Caco-2 (cell line): ENCODE measurements at regions not wholly inside any gene's neighbourhood (a gene's known extent, or its start where the extent isn't known, plus 50 kb on each side); places are given as distances from the start of the nearest gene placed in this dataset.

Experiments used
- BruUV-seq: library from RNA; stranded (reverse); fragments of 400-500 nt; replicated peaks from 2 replicates; lab custom pipeline; 2021; lab: Mats Ljungman, UMichigan
- CTCF ChIA-PET: fragments of 300-600 bp; sonication (Branson Sonifier 250); formaldehyde crosslinking; loops from one replicate; lab custom pipeline; 2022; ENCODE audit warnings: antibody characterized with exemption; lab: Charles Lee
- POLR2A ChIA-PET: fragments of 300-600 bp; sonication (Branson Sonifier 250); formaldehyde crosslinking; loops from one replicate; lab custom pipeline; 2022; ENCODE audit warnings: antibody characterized with exemption; lab: Charles Lee
- DNase-seq, 2 experiments: peaks; one replicate each; pipeline versions ENCODE4 v3.0.0 to v3.0.0-alpha.2; 2020 to 2022
- H3K27me3 ChIP-seq: replicated peaks from 2 replicates; pipeline ENCODE4 v1.6.0; 2011; ENCODE audit warnings: low read length; ENCODE audit not compliant: control insufficient read depth, insufficient read depth
- H3K36me3 ChIP-seq: 2 replicates; pipeline ENCODE4 v1.5.1; 2011; ENCODE audit warnings: low read length; ENCODE audit not compliant: control insufficient read depth, insufficient read depth
- H3K4me1 ChIP-seq: fragments of 250-450 bp; sonication (Bioruptor Pico); 2 replicates; pipeline ENCODE4 v1.5.1; 2020; ENCODE audit warnings: mild to moderate bottlenecking
- H3K4me3 ChIP-seq: 2 replicates; pipeline ENCODE4 v1.5.1; 2011; ENCODE audit warnings: low read depth, mild to moderate bottlenecking, control low read depth, low read length
- H3K9me3 ChIP-seq: fragments of 250-450 bp; sonication (Bioruptor Pico); 2 replicates; pipeline ENCODE4 v1.5.1; 2020; ENCODE audit warnings: mild to moderate bottlenecking, moderate library complexity
- H3K27ac Mint-ChIP-seq: one replicate; pipeline ENCODE4 v1.8.0; 2022; ENCODE audit warnings: mixed read lengths; ENCODE audit not compliant: unreplicated experiment
- H3K27me3 Mint-ChIP-seq: one replicate; pipeline ENCODE4 v1.8.0; 2022; ENCODE audit warnings: mixed read lengths; ENCODE audit not compliant: insufficient read depth, unreplicated experiment
- H3K36me3 Mint-ChIP-seq: one replicate; pipeline ENCODE4 v1.8.0; 2022; ENCODE audit warnings: mild to moderate bottlenecking, mixed read lengths; ENCODE audit not compliant: insufficient read depth, unreplicated experiment
- H3K4me1 Mint-ChIP-seq: one replicate; pipeline ENCODE4 v1.8.0; 2022; ENCODE audit warnings: low read depth, mixed read lengths; ENCODE audit not compliant: unreplicated experiment
- H3K4me3 Mint-ChIP-seq: one replicate; pipeline ENCODE4 v1.8.0; 2022; ENCODE audit warnings: mild to moderate bottlenecking, moderate library complexity, mixed read lengths; ENCODE audit not compliant: unreplicated experiment
- H3K9me3 Mint-ChIP-seq: one replicate; pipeline ENCODE4 v1.8.0; 2022; ENCODE audit warnings: mixed read lengths; ENCODE audit not compliant: unreplicated experiment
- intact Hi-C: fragments of 100-400 bp; cut with micrococcal nuclease; formaldehyde crosslinking; loops from one replicate; pipeline ENCODE4 v1.10.0; 2022; ENCODE audit not compliant: unreplicated experiment
- TF ChIP-seq, protein P1 (sequence below), 2 experiments: fragments of 200-600 bp in 1 of 2; IDR thresholded peaks; 1 replicate in 1 of 2; 2 replicates in 1 of 2; pipeline versions ENCODE4 v1.5.1 to v1.8.0; 2011 to 2022; ENCODE audit warnings: antibody characterized with exemption in 1 of 2, control low read depth in 1 of 2, inconsistent platforms in 1 of 2, low read depth in 1 of 2, low read length in 1 of 2, mild to moderate bottlenecking in 1 of 2, moderate library complexity in 1 of 2; ENCODE audit not compliant: insufficient read depth in 1 of 2, severe bottlenecking in 1 of 2, unreplicated experiment in 1 of 2

DNA sequence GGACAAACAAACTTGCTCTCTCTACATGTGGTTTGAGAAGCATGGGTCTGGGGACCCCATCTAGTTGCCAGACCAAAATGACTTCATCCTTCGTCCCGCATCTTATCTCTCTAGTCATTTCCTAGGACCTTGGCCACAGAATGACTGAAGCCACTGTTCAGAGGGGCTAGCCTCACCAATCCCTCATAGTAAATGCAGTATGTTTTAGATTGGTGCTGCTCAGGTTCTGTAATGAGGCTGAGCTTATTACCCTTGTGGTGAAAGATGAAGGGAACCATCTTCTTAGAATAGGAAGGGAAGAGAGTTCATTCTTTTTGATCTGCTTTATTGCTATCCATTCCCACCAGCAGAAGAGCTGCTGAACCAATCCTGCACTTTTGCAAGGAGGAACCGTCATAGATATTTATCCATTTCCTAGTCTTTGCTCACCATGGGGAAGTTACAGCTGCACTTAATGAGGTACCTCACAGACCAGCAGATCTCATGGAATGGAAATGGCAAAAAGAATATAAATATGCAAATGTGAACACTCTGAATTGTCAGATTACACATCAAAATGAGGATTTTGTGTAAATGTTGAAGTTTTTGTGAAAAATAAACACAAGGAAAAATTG lies 436.7 kb downstream of the LPIN1 start:
- DNase-seq, result no peak
- Histone ChIP-seq H3K36me3 (no peaks in the 10 kb centered on the region), H3K4me3 (no peak overlapping the region), H3K4me1 (no peaks in the 10 kb centered on the region), H3K27me3 (no peaks in the 10 kb centered on the region; the same call in 1 of the 2 replicates), H3K9me3 (no peaks in the 10 kb centered on the region)
- ChIA-PET POLR2A (interaction anchor here (0.6 kb wide), 1 partner anchor 319 kb away, joined by 4 read pairs; no protein-coding TSS in a partner anchor), CTCF (no interaction called here)
- BruUV-seq, result no TSS peak
- intact Hi-C loops, result no loop called here
- TF ChIP-seq, protein P1, sequence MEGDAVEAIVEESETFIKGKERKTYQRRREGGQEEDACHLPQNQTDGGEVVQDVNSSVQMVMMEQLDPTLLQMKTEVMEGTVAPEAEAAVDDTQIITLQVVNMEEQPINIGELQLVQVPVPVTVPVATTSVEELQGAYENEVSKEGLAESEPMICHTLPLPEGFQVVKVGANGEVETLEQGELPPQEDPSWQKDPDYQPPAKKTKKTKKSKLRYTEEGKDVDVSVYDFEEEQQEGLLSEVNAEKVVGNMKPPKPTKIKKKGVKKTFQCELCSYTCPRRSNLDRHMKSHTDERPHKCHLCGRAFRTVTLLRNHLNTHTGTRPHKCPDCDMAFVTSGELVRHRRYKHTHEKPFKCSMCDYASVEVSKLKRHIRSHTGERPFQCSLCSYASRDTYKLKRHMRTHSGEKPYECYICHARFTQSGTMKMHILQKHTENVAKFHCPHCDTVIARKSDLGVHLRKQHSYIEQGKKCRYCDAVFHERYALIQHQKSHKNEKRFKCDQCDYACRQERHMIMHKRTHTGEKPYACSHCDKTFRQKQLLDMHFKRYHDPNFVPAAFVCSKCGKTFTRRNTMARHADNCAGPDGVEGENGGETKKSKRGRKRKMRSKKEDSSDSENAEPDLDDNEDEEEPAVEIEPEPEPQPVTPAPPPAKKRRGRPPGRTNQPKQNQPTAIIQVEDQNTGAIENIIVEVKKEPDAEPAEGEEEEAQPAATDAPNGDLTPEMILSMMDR (IDR thresholded peaks at IDR 0.05; ENCODE audit: insufficient read depth in 1 of 2, low read depth in 1 of 2, low read length in 1 of 2, severe bottlenecking in 1 of 2, unreplicated experiment in 1 of 2), result no peak
- Mint-ChIP-seq H3K9me3 (no peaks in the 10 kb centered on the region), H3K4me1 (no peaks in the 10 kb centered on the region), H3K27ac (no peak overlapping the region), H3K36me3 (no peaks in the 10 kb centered on the region), H3K27me3 (peaks cover 8% of the 10 kb centered on the region), H3K4me3 (no peak overlapping the region)

DNA sequence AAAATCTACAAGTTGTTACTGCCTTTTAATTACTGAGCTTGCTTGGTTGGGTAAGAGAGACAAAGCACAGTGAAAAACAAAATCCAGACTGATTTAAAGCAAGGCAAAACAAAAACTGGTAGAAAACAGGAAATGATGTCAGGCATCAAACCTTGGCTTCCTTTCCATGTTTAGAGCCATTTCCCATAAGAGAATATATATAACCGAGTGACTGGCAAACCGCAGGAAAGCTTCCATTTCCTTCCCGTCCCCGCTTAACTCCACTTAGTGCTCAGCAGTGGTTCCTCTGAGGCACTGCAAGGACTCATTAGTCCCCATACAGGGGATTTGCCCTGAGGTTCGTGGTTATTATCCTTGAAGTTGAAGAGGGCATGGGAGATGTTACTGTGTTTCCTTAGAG lies 446.3 kb downstream of the LPIN1 start:
- no peak overlapping the region for H3K4me3 Mint-ChIP-seq
- H3K36me3 Mint-ChIP-seq, result no peaks in the 10 kb centered on the region
- no peaks in the 10 kb centered on the region for H3K9me3 ChIP-seq
- BruUV-seq, result no TSS peak
- no peak for DNase-seq
- no peaks in the 10 kb centered on the region for H3K4me1 ChIP-seq
- TF ChIP-seq, protein P1 (IDR thresholded peaks at IDR 0.05; ENCODE audit: insufficient read depth in 1 of 2, low read depth in 1 of 2, low read length in 1 of 2, severe bottlenecking in 1 of 2, unreplicated experiment in 1 of 2), result no peak
- POLR2A ChIA-PET, result no interaction called here
- H3K4me1 Mint-ChIP-seq, result no peaks in the 10 kb centered on the region
- peaks cover 7% of the 10 kb centered on the region for H3K27me3 Mint-ChIP-seq
- intact Hi-C loops, result no loop called here
- H3K27ac Mint-ChIP-seq, result no peak overlapping the region
- H3K4me3 ChIP-seq, result no peak overlapping the region
- CTCF ChIA-PET, result no interaction called here
- no peaks in the 10 kb centered on the region for H3K9me3 Mint-ChIP-seq
- no peaks in the 10 kb centered on the region for H3K36me3 ChIP-seq
- H3K27me3 ChIP-seq, result no peaks in the 10 kb centered on the region

GRCh38 chr2:12194968-12195367 lies 448.5 kb downstream of the LPIN1 start:
- Histone ChIP-seq H3K4me3 (no peak overlapping the region), H3K36me3 (no peaks in the 10 kb centered on the region), H3K27me3 (no peaks in the 10 kb centered on the region), H3K9me3 (no peaks in the 10 kb centered on the region), H3K4me1 (no peaks in the 10 kb centered on the region)
- peaks cover 7% of the 10 kb centered on the region for H3K27me3 Mint-ChIP-seq
- no peaks in the 10 kb centered on the region for H3K36me3 Mint-ChIP-seq
- H3K4me3 Mint-ChIP-seq, result no peak overlapping the region
- BruUV-seq, result no TSS peak
- intact Hi-C loops, result no loop called here
- ChIA-PET POLR2A (no interaction called here), CTCF (no interaction called here)
- DNase-seq, result no peak
- H3K27ac Mint-ChIP-seq, result no peak overlapping the region
- H3K9me3 Mint-ChIP-seq, result no peaks in the 10 kb centered on the region
- no peaks in the 10 kb centered on the region for H3K4me1 Mint-ChIP-seq
- TF ChIP-seq, protein P1 (IDR thresholded peaks at IDR 0.05; ENCODE audit: insufficient read depth in 1 of 2, low read depth in 1 of 2, low read length in 1 of 2, severe bottlenecking in 1 of 2, unreplicated experiment in 1 of 2), result no peak
